ENCODE measurements at regions not wholly inside any gene's neighbourhood (a gene's known extent, or its start where the extent isn't known, plus 50 kb on each side); places are given as distances from the start of the nearest gene placed in this dataset.
A peak's percentile ranks its signal among the peaks of the same experiment; 100 is the strongest.

DNA sequence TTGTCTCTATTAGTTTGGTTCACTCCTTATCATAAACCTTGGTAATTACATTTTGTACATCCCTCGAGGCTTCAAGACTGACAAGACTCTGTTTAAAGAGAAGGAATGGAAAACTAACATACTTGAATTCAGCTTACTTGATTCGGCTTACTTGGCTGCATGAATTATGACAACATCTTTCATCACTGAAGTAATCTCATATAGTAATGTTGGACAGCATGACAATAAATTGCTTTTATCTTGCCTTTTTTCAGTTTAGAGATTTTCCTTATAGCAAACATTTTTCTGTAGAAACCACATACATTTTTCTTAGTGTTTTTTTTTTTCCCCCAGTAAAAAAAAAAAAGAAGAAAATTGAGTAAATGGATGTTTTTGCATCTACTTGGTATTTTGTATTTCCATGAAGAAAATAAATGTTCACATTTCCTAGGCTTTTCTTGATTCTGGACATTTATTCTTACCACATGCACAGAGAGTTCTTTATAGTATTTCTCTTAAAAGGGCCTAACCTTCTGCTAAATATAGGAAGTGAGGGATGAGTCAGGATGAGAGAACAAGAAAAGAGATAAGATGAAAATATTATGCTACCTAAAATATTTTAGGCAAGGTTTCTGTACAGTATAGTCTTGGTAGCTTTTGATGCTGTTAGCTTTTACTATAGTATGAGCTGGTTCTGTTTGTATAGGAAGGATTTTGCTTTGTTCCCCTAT is 101.0 kb upstream of the HDGFL1 start:
- DNase-seq, result no peak

DNA sequence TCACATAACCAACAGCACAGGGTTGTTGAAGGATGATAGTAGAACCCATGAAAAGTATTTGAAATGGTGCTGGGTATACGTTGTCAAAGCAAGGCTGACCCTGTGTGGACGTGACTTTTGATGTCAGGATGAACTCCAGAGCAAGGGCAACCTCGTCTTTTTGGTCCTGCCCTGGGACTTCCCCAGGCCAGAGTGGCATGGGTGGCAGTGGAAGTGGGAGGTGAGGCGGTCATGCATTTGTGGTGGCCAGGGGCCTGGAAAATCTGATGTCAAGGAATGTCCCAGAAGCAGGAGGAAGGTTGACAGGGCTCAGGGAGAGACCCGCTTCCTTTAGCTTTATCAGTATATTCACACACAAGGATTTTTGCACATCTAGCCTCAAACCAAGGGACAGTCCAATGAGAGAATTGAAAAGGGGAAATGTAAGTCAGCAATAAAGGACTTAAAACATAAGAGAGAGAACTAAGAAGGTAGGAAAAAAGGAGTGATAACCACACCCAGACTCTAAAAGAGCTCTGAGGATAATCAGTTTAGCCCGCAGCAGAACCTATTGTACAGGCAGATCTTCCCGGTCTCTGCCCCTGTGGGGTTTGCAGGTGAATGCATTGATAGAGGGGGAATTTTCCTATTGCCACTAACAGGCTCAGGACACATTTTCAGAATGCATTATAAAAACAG is 98.8 kb upstream of the HDGFL1 start:
- DNase-seq, result no peak

DNA sequence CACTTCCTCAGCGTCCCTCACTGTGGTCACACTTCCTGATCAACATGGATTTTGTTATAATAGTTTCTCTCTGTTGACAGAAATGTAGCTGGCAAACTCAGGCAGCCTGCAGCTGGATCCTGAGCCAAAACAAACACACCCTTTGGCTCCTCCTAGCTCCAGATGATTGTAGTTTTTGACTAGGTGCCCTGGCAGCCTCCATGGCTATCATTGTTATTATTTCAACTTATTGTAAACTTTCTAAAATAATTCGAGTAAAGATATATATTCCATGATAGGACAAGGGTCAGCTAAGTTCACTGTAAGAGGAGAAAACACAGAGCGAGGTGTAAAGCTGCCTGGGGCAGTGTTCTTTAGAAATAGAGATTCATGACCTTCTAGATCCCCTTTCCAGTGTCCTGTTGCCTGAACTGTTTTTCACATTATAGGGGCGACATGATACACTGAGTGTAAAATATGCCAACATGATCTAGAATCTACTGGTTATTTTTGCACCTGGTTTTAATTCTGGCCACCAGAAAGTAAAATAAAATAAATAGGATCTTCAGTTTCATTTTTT is 98.2 kb upstream of the HDGFL1 start:
- peak; percentile 11 for DNase-seq

- no peak for DNase-seq
Observed at GRCh38 chr6:22471746-22472145, 97.6 kb upstream of the HDGFL1 start.

- no peak for DNase-seq
Observed at GRCh38 chr6:22473991-22474682, 95.2 kb upstream of the HDGFL1 start.

DNA sequence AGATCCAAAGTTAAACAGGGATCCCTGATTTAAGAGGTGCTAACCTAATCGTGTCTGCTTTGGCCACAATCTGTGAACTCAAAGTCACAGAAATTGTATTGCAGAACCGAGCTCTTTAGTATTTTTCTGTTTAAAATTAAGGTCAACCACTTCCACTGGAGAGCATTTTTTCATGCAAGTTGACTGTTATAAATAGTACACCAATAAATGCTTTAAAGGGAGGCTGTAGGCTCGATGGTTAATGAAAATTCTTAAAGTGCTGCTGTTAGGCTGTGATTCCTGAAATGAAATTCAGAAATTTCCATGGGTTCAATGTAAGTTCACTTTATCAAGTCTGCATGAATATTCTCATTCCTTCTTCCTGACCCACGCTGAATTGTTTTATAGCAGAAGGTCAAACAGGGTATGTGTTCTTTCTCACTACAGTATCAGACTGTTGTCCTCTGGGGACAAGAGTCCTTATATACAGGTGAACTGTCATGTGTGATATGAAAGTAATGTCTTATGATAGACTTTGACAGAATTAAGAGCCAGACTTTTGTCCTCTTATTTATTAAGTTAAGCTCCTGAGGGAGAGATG is 92.5 kb upstream of the HDGFL1 start:
- DNase-seq, result no peak

DNA sequence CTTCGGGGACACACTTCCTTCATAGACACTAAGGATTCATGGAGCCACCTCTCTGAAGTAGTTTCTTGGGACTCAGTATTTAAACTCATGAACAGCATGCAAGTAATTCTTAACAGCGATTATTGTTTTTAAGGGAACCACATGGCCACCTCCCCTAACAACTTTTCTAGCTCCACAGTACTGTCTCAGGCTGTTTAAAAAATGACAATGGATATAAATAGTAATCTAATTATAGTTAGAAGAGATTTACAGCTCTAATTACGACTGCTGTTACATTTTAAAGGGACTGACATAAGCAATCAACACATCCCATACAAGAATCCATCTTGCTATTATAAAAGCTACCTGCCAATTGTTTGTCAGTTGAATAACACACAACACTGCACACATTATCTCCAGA is 72.1 kb upstream of the HDGFL1 start:
- DNase-seq, result no peak

GRCh38 chr6:22499815-22500214 is 69.6 kb upstream of the HDGFL1 start:
- no peak for DNase-seq

GRCh38 chr6:22506496-22506895 is 62.9 kb upstream of the HDGFL1 start:
- DNase-seq, result no peak

GRCh38 chr6:22512686-22513427 is 56.5 kb upstream of the HDGFL1 start:
- DNase-seq, result no peak

DNA sequence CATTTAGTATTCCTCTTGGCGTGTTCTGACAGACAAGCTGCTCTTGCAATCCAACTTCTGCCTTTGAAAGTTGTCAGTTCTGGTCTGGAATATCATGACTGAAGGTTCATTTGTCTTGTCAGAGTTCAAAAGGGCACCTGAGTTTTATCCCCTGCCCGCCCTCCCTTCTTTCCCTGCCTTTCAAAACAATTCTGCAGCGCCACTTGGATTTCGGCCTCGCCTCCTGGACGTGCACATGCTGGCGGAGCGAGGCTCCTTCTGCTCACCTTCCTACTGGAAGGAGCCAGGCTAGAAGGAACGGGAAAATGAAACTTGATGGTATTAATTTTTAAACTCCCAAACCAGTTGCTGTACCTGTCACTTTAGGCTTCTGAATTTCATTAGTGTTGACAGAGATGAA is 55.7 kb upstream of the HDGFL1 start:
- DNase-seq, result no peak

GRCh38 chr6:22519237-22519636 is 50.1 kb upstream of the HDGFL1 start:
- DNase-seq, result no peak
